H1 (cell line): ENCODE measurements at regions not wholly inside any gene's neighbourhood (a gene's known extent, or its start where the extent isn't known, plus 50 kb on each side); places are given as distances from the start of the nearest gene placed in this dataset.

Source experiments
- CTCF ChIA-PET: fragments of 300-600 bp; sonication (Branson Sonifier 250); formaldehyde crosslinking; loops from one replicate; lab custom pipeline; 2021; ENCODE audit not compliant: partially characterized antibody; lab: Charles Lee
- POLR2A ChIA-PET: fragments of 300-600 bp; sonication (Branson Sonifier 250); formaldehyde crosslinking; loops from one replicate; lab custom pipeline; 2021; ENCODE audit warnings: inconsistent platforms; ENCODE audit not compliant: partially characterized antibody; lab: Charles Lee
- DNase-seq, 2 experiments: peaks; one replicate each; pipeline versions ENCODE4 v3.0.0 to v3.0.0-alpha.2; 2010 to 2022; ENCODE audit warnings: low spot score in 2 of 2, low read depth in 1 of 2, mixed read lengths in 1 of 2
- FAIRE-seq: peaks from 2 replicates; lab custom pipeline; 2011; peaks lifted over from hg19 to GRCh38; lab: Jason Lieb, UNC
- H2AFZ ChIP-seq: 2 replicates; pipeline ENCODE4 v1.8.1; 2012; ENCODE audit warnings: low read length, inconsistent platforms
- H2AK5ac ChIP-seq: 2 replicates; pipeline ENCODE4 v1.6.1; 2013; ENCODE audit warnings: low read depth, low read length
- H2BK120ac ChIP-seq: replicated peaks from 2 replicates; pipeline ENCODE3; 2013; ENCODE audit warnings: low read depth, low read length, inconsistent platforms
- H2BK12ac ChIP-seq: 2 replicates; pipeline ENCODE4 v1.6.1; 2013; ENCODE audit warnings: low read depth, low read length
- H2BK15ac ChIP-seq: 2 replicates; pipeline ENCODE4 v1.6.1; 2013; ENCODE audit warnings: low read length
- H2BK20ac ChIP-seq: 2 replicates; pipeline ENCODE4 v1.6.1; 2013; ENCODE audit warnings: low read length
- H2BK5ac ChIP-seq: 2 replicates; pipeline ENCODE4 v1.6.1; 2013; ENCODE audit warnings: low read depth, low read length
- H3K14ac ChIP-seq: 2 replicates; pipeline ENCODE4 v1.6.1; 2013; ENCODE audit warnings: inconsistent platforms; ENCODE audit not compliant: insufficient read length
- H3K18ac ChIP-seq: 2 replicates; pipeline ENCODE4 v1.6.1; 2013; ENCODE audit warnings: low read length; ENCODE audit errors: extremely low read depth
- H3K23ac ChIP-seq: 2 replicates; pipeline ENCODE4 v1.6.1; 2013; ENCODE audit warnings: inconsistent platforms; ENCODE audit not compliant: insufficient read length
- H3K23me2 ChIP-seq: 2 replicates; pipeline ENCODE4 v1.6.1; 2013; ENCODE audit warnings: low read depth, low read length
- H3K27ac ChIP-seq: 2 replicates; pipeline ENCODE4 v1.6.1; 2011; ENCODE audit warnings: low read depth, low read length, inconsistent platforms
- H3K27me3 ChIP-seq, 4 experiments: replicated peaks in 1 of 4; 1 replicate in 1 of 4; 2 replicates in 3 of 4; pipeline versions ENCODE4 v1.6.1 to v1.8.1; 2011 to 2013; ENCODE audit warnings: low read length in 3 of 4, mild to moderate bottlenecking in 3 of 4, inconsistent platforms in 2 of 4, mixed read lengths in 2 of 4, moderate library complexity in 1 of 4; ENCODE audit not compliant: control insufficient read depth in 3 of 4, insufficient read depth in 3 of 4; ENCODE audit errors: extremely low read depth in 1 of 4
- H3K36me3 ChIP-seq, 4 experiments: 2 replicates each; pipeline versions ENCODE4 v1.6.1 to v1.8.1; 2011 to 2013; ENCODE audit warnings: mild to moderate bottlenecking in 4 of 4, low read length in 3 of 4, moderate library complexity in 2 of 4, control low read depth in 1 of 4, inconsistent platforms in 1 of 4; ENCODE audit not compliant: insufficient read depth in 4 of 4, control insufficient read depth in 2 of 4
- H3K4ac ChIP-seq: replicated peaks from 2 replicates; pipeline ENCODE3; 2013; ENCODE audit warnings: low read length, low read depth, mixed read lengths, inconsistent platforms; ENCODE audit not compliant: insufficient read length
- H3K4me1 ChIP-seq, 4 experiments: replicated peaks in 1 of 4; 1 replicate in 1 of 4; 2 replicates in 3 of 4; pipeline versions ENCODE4 v1.6.1 to v1.8.1; 2011 to 2013; ENCODE audit warnings: low read length in 3 of 4, inconsistent platforms in 2 of 4, mixed read lengths in 1 of 4; ENCODE audit not compliant: insufficient read depth in 4 of 4, control insufficient read depth in 3 of 4
- H3K4me2 ChIP-seq, 2 experiments: 2 replicates each; pipeline versions ENCODE4 v1.6.1 to v1.8.1; 2011 to 2013; ENCODE audit warnings: low read depth in 2 of 2, low read length in 2 of 2, control low read depth in 1 of 2, inconsistent platforms in 1 of 2, mild to moderate bottlenecking in 1 of 2; ENCODE audit not compliant: insufficient read depth in 1 of 2
- H3K4me3 ChIP-seq, 4 experiments: fragments of 200-600, 300-600 bp in 1 of 4; sonication (generic), shearing (Covaris generic), sonication (Bioruptor Twin) in 1 of 4; 2 replicates each; pipeline versions ENCODE4 v1.5.1 to v1.8.1; 2011 to 2016; ENCODE audit warnings: low read length in 4 of 4, low read depth in 3 of 4, control low read depth in 2 of 4, inconsistent platforms in 2 of 4, mild to moderate bottlenecking in 2 of 4, mixed read lengths in 1 of 4, moderate library complexity in 1 of 4; ENCODE audit not compliant: insufficient read depth in 2 of 4; ENCODE audit errors: extremely low read depth in 1 of 4
- H3K56ac ChIP-seq: replicated peaks from 2 replicates; pipeline ENCODE3; 2013; ENCODE audit warnings: low read depth, mild to moderate bottlenecking, mixed read lengths, low read length, inconsistent platforms; ENCODE audit not compliant: insufficient read length
- H3K79me1 ChIP-seq: 2 replicates; pipeline ENCODE4 v1.6.1; 2013; ENCODE audit warnings: low read depth, low read length, control low read depth
- H3K79me2 ChIP-seq, 2 experiments: 2 replicates each; pipeline versions ENCODE4 v1.6.1 to v1.8.1; 2012 to 2013; ENCODE audit warnings: low read length in 2 of 2, mild to moderate bottlenecking in 2 of 2, inconsistent platforms in 1 of 2; ENCODE audit not compliant: insufficient read depth in 2 of 2, control insufficient read depth in 1 of 2
- H3K9ac ChIP-seq, 4 experiments: replicated peaks in 1 of 4; 1 replicate in 1 of 4; 2 replicates in 3 of 4; pipeline versions ENCODE4 v1.6.1 to v1.8.1; 2011 to 2013; ENCODE audit warnings: low read depth in 3 of 4, low read length in 3 of 4, control low read depth in 2 of 4, mild to moderate bottlenecking in 2 of 4, moderate library complexity in 2 of 4, inconsistent platforms in 1 of 4; ENCODE audit errors: extremely low read depth in 1 of 4
- H3K9me3 ChIP-seq, 2 experiments: 2 replicates each; pipeline versions ENCODE4 v1.6.1 to v1.8.1; 2012 to 2013; ENCODE audit warnings: mild to moderate bottlenecking in 2 of 2, moderate library complexity in 2 of 2, control low read depth in 1 of 2, inconsistent platforms in 1 of 2, low read depth in 1 of 2, low read length in 1 of 2, mixed read lengths in 1 of 2; ENCODE audit not compliant: insufficient read depth in 2 of 2
- H4K20me1 ChIP-seq, 2 experiments: replicated peaks in 1 of 2; 2 replicates each; pipeline versions ENCODE3 to v1.8.1; 2011 to 2013; ENCODE audit warnings: inconsistent platforms in 2 of 2, low read length in 2 of 2, mild to moderate bottlenecking in 1 of 2; ENCODE audit not compliant: insufficient read depth in 2 of 2, control insufficient read depth in 1 of 2
- H4K5ac ChIP-seq: 2 replicates; pipeline ENCODE4 v1.6.1; 2013; ENCODE audit warnings: low read length, low read depth, mixed read lengths, inconsistent platforms; ENCODE audit not compliant: insufficient read length
- H4K8ac ChIP-seq: 2 replicates; pipeline ENCODE4 v1.8.0; 2013; ENCODE audit warnings: mild to moderate bottlenecking, moderate library complexity, low read length, inconsistent platforms; ENCODE audit not compliant: insufficient read depth; ENCODE audit errors: extremely low read depth
- H4K91ac ChIP-seq: replicated peaks from 2 replicates; pipeline ENCODE3; 2013; ENCODE audit warnings: low read length, mixed read lengths, inconsistent platforms; ENCODE audit not compliant: insufficient read length
- BRCA1 ChIP-seq: IDR thresholded peaks from 2 replicates; pipeline ENCODE4 v1.6.1; 2012; ENCODE audit warnings: low read depth, low read length, improper control_type of control experiment
- CEBPB ChIP-seq: IDR thresholded peaks from 2 replicates; pipeline ENCODE4 v1.6.1; 2012; ENCODE audit warnings: low read depth, low read length
- CHD1 ChIP-seq: IDR thresholded peaks from 2 replicates; pipeline ENCODE4 v1.6.1; 2012; ENCODE audit warnings: low read depth, low read length, improper control_type of control experiment
- FOSL1 ChIP-seq: IDR thresholded peaks from 2 replicates; pipeline ENCODE4 v1.6.1; 2011; ENCODE audit warnings: mild to moderate bottlenecking, low read depth, low read length, moderate library complexity; ENCODE audit not compliant: insufficient read depth
- GABPA ChIP-seq: IDR thresholded peaks from 2 replicates; pipeline ENCODE4 v1.6.1; 2011; ENCODE audit warnings: mild to moderate bottlenecking, low read length, moderate library complexity, borderline replicate concordance; ENCODE audit not compliant: insufficient read depth
- RNF2 ChIP-seq: fragments of 200-900, 300-1000 bp; sonication (generic); IDR thresholded peaks from 2 replicates; pipeline ENCODE4 v1.7.1; 2016; ENCODE audit warnings: borderline replicate concordance, low read depth, mild to moderate bottlenecking, antibody characterized with exemption, low read length; ENCODE audit not compliant: poor library complexity, severe bottlenecking; ENCODE audit errors: missing control alignments
- RXRA ChIP-seq: IDR thresholded peaks from 2 replicates; pipeline ENCODE4 v1.6.1; 2011; ENCODE audit warnings: low read depth, mild to moderate bottlenecking, low read length, moderate library complexity; ENCODE audit not compliant: insufficient read depth
- SIRT6 ChIP-seq: IDR thresholded peaks from one replicate; pipeline ENCODE4 v1.7.1; 2012; ENCODE audit warnings: low read length, inconsistent platforms
- SUZ12 ChIP-seq: fragments of 200-600 bp; sonication (generic); IDR thresholded peaks from 2 replicates; pipeline ENCODE4 v1.6.1; 2012; ENCODE audit warnings: mild to moderate bottlenecking, inconsistent platforms, low read length, moderate library complexity, mixed read lengths
- TBP ChIP-seq: IDR thresholded peaks from 2 replicates; pipeline ENCODE4 v1.6.1; 2011; ENCODE audit warnings: low read depth, low read length, improper control_type of control experiment
- USF2 ChIP-seq: IDR thresholded peaks from 2 replicates; pipeline ENCODE4 v1.6.1; 2011; ENCODE audit warnings: low read length, improper control_type of control experiment
- WGBS, 2 experiments: shearing (Covaris generic) in 1 of 2; methylation state at CpG; one replicate each; pipeline versions ENCODE4 v1.1.6 to v1.1.7; 2013 to 2015; ENCODE audit warnings: low lambda C conversion rate in 2 of 2, mixed read lengths in 2 of 2, inconsistent platforms in 1 of 2, low coverage in 1 of 2, missing lambda C conversion rate in 1 of 2; ENCODE audit not compliant: insufficient replicate concordance in 2 of 2, insufficient coverage in 1 of 2, insufficient read length in 1 of 2; ENCODE audit errors: extremely low coverage in 1 of 2, missing lambda C conversion rate in 1 of 2; 5-methylcytosine and 5-hydroxymethylcytosine counted together

- POLR2A ChIA-PET = no interaction called here
- Histone ChIP-seq H2AFZ (no peak overlapping the region), H3K18ac (no peak overlapping the region), H3K56ac (no peak overlapping the region), H3K23me2 (no peaks in the 10 kb centered on the region), H3K14ac (no peak overlapping the region), H3K23ac (no peak overlapping the region), H3K27me3 (no peaks in the 10 kb centered on the region), H2BK5ac (no peak overlapping the region), H4K5ac (no peak overlapping the region), H2BK12ac (no peak overlapping the region), H3K4me3 (no peak overlapping the region), H2BK20ac (no peak overlapping the region), H4K8ac (no peak overlapping the region), H3K36me3 (no peaks in the 10 kb centered on the region; a peak in 1 of 8 replicates), H3K9me3 (peaks cover 0 to 3% of the 10 kb centered on the region in 2 experiments; a peak in 1 of 4 replicates), H3K4me2 (no peak overlapping the region), H2AK5ac (no peak overlapping the region), H3K27ac (no peak overlapping the region), H2BK15ac (no peak overlapping the region), H3K79me2 (no peaks in the 10 kb centered on the region), H4K91ac (no peak overlapping the region), H3K4ac (no peak overlapping the region), H3K4me1 (peaks cover 0 to 3% (median 0%) of the 10 kb centered on the region in 4 experiments; a peak in 1 of 7 replicates), H3K9ac (no peak overlapping the region), H4K20me1 (no peaks in the 10 kb centered on the region), H2BK120ac (no peak overlapping the region), H3K79me1 (no peaks in the 10 kb centered on the region)
- CTCF ChIA-PET = no interaction called here
- 68% methylated on average over 3 of the region's 3 CpGs; no CpG with 5 or more reads in 1 of the 2 experiments for WGBS, 2 experiments
- FAIRE-seq (no peak), DNase-seq (no peak)
- TF ChIP-seq CEBPB (no peak), SIRT6 (no peak), CHD1 (no peak), GABPA (no peak), RNF2 (no peak), TBP (no peak), FOSL1 (no peak), BRCA1 (no peak), USF2 (no peak), SUZ12 (no peak), RXRA (no peak)
Measured at GRCh38 chr4:15188605-15189539, 186.6 kb downstream of the CPEB2 start.
